NCI-H82 (cell line): ENCODE measurements at regions not wholly inside any gene's neighbourhood (a gene's known extent, or its start where the extent isn't known, plus 50 kb on each side); places are given as distances from the start of the nearest gene placed in this dataset.

Experiments used
- DNase-seq: peaks from one replicate; lab custom pipeline; 2025; lab: John Stamatoyannopoulos, UW

- no peak for DNase-seq
Measured at GRCh38 chr6:79764747-79765146, 133.6 kb downstream of the SH3BGRL2 start.

GRCh38 chr6:79763301-79763700 is 132.2 kb downstream of the SH3BGRL2 start:
- DNase-seq, result no peak

DNA sequence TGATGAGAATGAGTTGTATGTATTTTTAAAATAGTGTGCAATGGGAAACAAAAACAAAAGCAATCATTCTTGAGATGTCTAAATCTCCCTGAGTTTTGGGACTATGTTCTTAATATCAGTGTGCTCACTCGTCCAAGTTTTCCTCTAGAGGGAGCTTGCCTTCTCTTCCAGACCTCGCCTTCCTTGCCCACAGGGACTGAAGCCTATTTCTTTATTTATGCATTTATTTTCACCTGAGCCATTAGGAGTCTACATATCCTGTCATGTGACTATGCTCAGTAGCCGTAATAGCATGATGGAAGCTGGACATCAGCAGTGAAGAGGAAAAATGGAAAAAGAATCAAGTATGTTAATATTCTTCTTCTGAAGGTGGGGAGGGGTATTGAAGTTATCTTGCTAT is 131.2 kb downstream of the SH3BGRL2 start:
- peak; percentile 43 for DNase-seq

GRCh38 chr6:79756496-79756895 is 125.4 kb downstream of the SH3BGRL2 start:
- DNase-seq, result no peak

GRCh38 chr6:79755967-79756366 is 124.8 kb downstream of the SH3BGRL2 start:
- no peak for DNase-seq
